Esophagus muscularis mucosa (tissue), 3 donors: ENCODE measurements at regions not wholly inside any gene's neighbourhood (a gene's known extent, or its start where the extent isn't known, plus 50 kb on each side); places are given as distances from the start of the nearest gene placed in this dataset.

Source experiments
- CTCF ChIP-seq, 3 experiments: fragments of 200-600 bp in 2 of 3; fragments of 450-650 bp in 1 of 3; sonication (generic) in 2 of 3; IDR thresholded peaks; one replicate each; pipeline ENCODE4 v1.5.1; 2017 to 2019; ENCODE audit warnings: antibody characterized with exemption in 3 of 3, mild to moderate bottlenecking in 2 of 3, moderate library complexity in 1 of 3
- POLR2A ChIP-seq: fragments of 450-650 bp; IDR thresholded peaks from one replicate; pipeline ENCODE4 v1.6.1; 2017; ENCODE audit warnings: antibody characterized with exemption, moderate library complexity, mild to moderate bottlenecking, low read depth
- POLR2AphosphoS5 ChIP-seq, 2 donors: sonication (generic); formaldehyde crosslinking; IDR thresholded peaks; one replicate each; pipeline ENCODE4 v1.6.1; 2017; ENCODE audit warnings: antibody characterized with exemption in 2 of 2

GRCh38 chr3:132773071-132773619, 50.9 kb upstream of the NPHP3 start:
- TF ChIP-seq CTCF (IDR thresholded peaks at IDR 0.05) (no peak), POLR2AphosphoS5 (IDR thresholded peaks at IDR 0.05) (no peak), POLR2A (no peak)
